GM06990 (cell line): ENCODE measurements at regions not wholly inside any gene's neighbourhood (a gene's known extent, or its start where the extent isn't known, plus 50 kb on each side); places are given as distances from the start of the nearest gene placed in this dataset.

Experiments
- DNase-seq: peaks from one replicate; pipeline ENCODE4 v3.0.0-alpha.2; 2011; ENCODE audit not compliant: insufficient read length; ENCODE audit errors: extremely low read depth
- H3K27me3 ChIP-seq: replicated peaks from 2 replicates; pipeline ENCODE4 v1.6.0; 2011; ENCODE audit warnings: low read length; ENCODE audit not compliant: control insufficient read depth, insufficient read depth
- H3K36me3 ChIP-seq: 2 replicates; pipeline ENCODE4 v1.5.1; 2011; ENCODE audit warnings: low read length; ENCODE audit not compliant: control insufficient read depth, insufficient read depth
- H3K4me3 ChIP-seq: replicated peaks from 2 replicates; pipeline ENCODE4 v1.5.1; 2011; ENCODE audit warnings: low read depth, mild to moderate bottlenecking, control low read depth, low read length
- TF ChIP-seq, protein P1 (sequence below): IDR thresholded peaks from 2 replicates; pipeline ENCODE4 v1.5.1; 2011; ENCODE audit warnings: low read length, control low read depth, mild to moderate bottlenecking, inconsistent platforms; ENCODE audit not compliant: insufficient read depth, poor library complexity, severe bottlenecking

- TF ChIP-seq, protein P1, sequence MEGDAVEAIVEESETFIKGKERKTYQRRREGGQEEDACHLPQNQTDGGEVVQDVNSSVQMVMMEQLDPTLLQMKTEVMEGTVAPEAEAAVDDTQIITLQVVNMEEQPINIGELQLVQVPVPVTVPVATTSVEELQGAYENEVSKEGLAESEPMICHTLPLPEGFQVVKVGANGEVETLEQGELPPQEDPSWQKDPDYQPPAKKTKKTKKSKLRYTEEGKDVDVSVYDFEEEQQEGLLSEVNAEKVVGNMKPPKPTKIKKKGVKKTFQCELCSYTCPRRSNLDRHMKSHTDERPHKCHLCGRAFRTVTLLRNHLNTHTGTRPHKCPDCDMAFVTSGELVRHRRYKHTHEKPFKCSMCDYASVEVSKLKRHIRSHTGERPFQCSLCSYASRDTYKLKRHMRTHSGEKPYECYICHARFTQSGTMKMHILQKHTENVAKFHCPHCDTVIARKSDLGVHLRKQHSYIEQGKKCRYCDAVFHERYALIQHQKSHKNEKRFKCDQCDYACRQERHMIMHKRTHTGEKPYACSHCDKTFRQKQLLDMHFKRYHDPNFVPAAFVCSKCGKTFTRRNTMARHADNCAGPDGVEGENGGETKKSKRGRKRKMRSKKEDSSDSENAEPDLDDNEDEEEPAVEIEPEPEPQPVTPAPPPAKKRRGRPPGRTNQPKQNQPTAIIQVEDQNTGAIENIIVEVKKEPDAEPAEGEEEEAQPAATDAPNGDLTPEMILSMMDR: no peak
- DNase-seq: no peak
- no peak overlapping the region for H3K4me3 ChIP-seq
- no peaks in the 10 kb centered on the region for H3K27me3 ChIP-seq
- H3K36me3 ChIP-seq: no peaks in the 10 kb centered on the region
Observed at GRCh38 chr3:146967783-146968182, 362.6 kb upstream of the PLSCR5 start.

DNA sequence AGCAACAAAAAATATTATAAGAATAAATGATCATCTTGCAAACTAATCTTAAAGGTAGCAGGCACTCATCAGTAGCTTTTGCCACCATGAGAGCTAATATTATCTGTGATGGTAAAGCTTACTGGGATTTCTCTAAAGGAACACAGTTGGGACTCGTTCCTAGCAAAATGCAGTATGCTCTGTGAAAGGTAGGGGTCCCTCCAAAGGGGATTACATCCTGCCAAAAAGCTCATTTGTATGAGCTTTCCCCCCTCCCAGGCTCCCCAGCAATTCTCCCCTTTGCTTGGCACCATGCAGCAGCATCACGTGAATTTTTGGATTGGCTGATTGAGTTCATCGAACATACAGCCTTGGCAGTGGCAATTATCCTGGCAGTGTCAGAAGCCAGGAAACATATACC, 361.0 kb upstream of the PLSCR5 start:
- H3K27me3 ChIP-seq: no peaks in the 10 kb centered on the region
- TF ChIP-seq, protein P1: no peak
- no peak for DNase-seq
- H3K36me3 ChIP-seq: no peaks in the 10 kb centered on the region
- H3K4me3 ChIP-seq: no peak overlapping the region

- no peak for DNase-seq
- Histone ChIP-seq H3K4me3 (no peak overlapping the region), H3K27me3 (no peaks in the 10 kb centered on the region), H3K36me3 (no peaks in the 10 kb centered on the region)
- TF ChIP-seq, protein P1: no peak
Observed at GRCh38 chr3:146953511-146953981, 348.4 kb upstream of the PLSCR5 start.

- TF ChIP-seq, protein P1: no peak
- Histone ChIP-seq H3K4me3 (no peak overlapping the region), H3K36me3 (no peaks in the 10 kb centered on the region), H3K27me3 (no peaks in the 10 kb centered on the region)
- no peak for DNase-seq
Observed at GRCh38 chr3:146948985-146949384, 343.8 kb upstream of the PLSCR5 start.

DNA sequence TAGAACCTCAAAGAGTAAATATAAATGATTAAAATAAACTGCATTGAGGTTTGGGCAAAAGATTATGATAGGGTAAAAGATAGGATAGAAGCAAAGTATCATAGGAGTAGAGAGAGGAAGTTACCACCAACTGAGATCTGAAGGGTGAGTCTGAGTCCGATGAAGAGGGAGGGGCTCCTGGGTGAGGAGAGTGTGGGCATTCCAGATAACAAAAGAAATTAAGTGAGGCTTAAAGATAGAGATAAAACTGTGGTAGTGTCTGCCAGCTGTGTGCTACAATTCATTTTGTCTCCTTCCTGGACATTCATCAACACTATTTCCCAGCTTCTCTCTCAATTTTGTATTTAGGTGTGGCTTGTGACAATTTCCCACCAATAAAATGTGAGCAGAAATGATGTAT, 343.0 kb upstream of the PLSCR5 start:
- no peaks in the 10 kb centered on the region for H3K36me3 ChIP-seq

More for the DNA sequence above, 343.0 kb upstream of the PLSCR5 start:
- no peaks in the 10 kb centered on the region for H3K27me3 ChIP-seq
- TF ChIP-seq, protein P1: no peak
- H3K4me3 ChIP-seq: no peak overlapping the region
- DNase-seq: no peak
